Esophagus squamous epithelium (tissue), 5 donors: ENCODE measurements at regions not wholly inside any gene's neighbourhood (a gene's known extent, or its start where the extent isn't known, plus 50 kb on each side); places are given as distances from the start of the nearest gene placed in this dataset.

ENCODE experiments used
- DNase-seq: peaks from one replicate; lab custom pipeline; 2025; lab: John Stamatoyannopoulos, UW
- H3K27ac ChIP-seq, 4 donors: fragments of 200-600 bp; sonication (generic); one replicate each; pipeline ENCODE4 v1.5.1; 2016 to 2019; ENCODE audit warnings: mild to moderate bottlenecking in 1 of 4
- H3K27me3 ChIP-seq, 4 donors: fragments of 200-600 bp; sonication (generic); 1 replicate in 3 of 4; 2 replicates in 1 of 4; pipeline versions ENCODE4 v1.5.1 to v1.6.0; 2017 to 2021; ENCODE audit warnings: antibody characterized with exemption in 1 of 4
- H3K36me3 ChIP-seq, 3 donors: fragments of 200-600 bp; sonication (generic); one replicate each; pipeline ENCODE4 v1.5.1; 2016 to 2019
- H3K4me1 ChIP-seq, 3 donors: fragments of 200-600 bp; sonication (generic); one replicate each; pipeline ENCODE4 v1.5.1; 2017 to 2019
- H3K4me3 ChIP-seq, 4 donors: fragments of 200-600 bp; sonication (generic); 1 replicate in 3 of 4; 2 replicates in 1 of 4; pipeline ENCODE4 v1.5.1; 2016 to 2019; ENCODE audit warnings: mild to moderate bottlenecking in 2 of 4, moderate library complexity in 1 of 4
- H3K9me3 ChIP-seq, 3 donors: fragments of 200-600 bp; sonication (generic); one replicate each; pipeline ENCODE4 v1.5.1; 2016 to 2019
- CTCF ChIP-seq, 6 experiments: fragments of 450-650 bp in 4 of 6; fragments of 200-600 bp in 2 of 6; sonication (generic) in 2 of 6; IDR thresholded peaks; one replicate each; pipeline ENCODE4 v1.5.1; 2016 to 2019; ENCODE audit warnings: antibody characterized with exemption in 6 of 6, mild to moderate bottlenecking in 4 of 6, moderate library complexity in 4 of 6
- POLR2A ChIP-seq, 4 donors: fragments of 450-650 bp; IDR thresholded peaks; one replicate each; pipeline ENCODE4 v1.6.1; 2017; ENCODE audit warnings: antibody characterized with exemption in 4 of 4, mild to moderate bottlenecking in 4 of 4, moderate library complexity in 3 of 4
- WGBS, 2 donors: methylation state at CpG; one replicate each; pipeline ENCODE4 v1.1.5; 2018; 5-methylcytosine and 5-hydroxymethylcytosine counted together
- intact Hi-C: fragments of 100-400 bp; cut with DNase I; formaldehyde crosslinking; loops from one replicate; pipeline ENCODE4 v1.15.0; 2022
- donor health status: DM: yes; HTN: yes; CAD: no.

- DNase-seq = no peak
- H3K36me3 ChIP-seq = no peaks in the 10 kb centered on the region
- intact Hi-C loops = loop anchor here (5.0 to 10.0 kb wide), 2 partner anchors 128 to 186 kb away; partner anchors contain the start of gene BMP2
- H3K27ac ChIP-seq = peak overlapping the region in 1 of 4 donors; percentile 25
- H3K27me3 ChIP-seq = no peaks in the 10 kb centered on the region
- WGBS, 2 donors = 34 to 37% methylated on average over 8 of the region's 8 CpGs
- H3K4me3 ChIP-seq = no peak overlapping the region
- H3K9me3 ChIP-seq = no peaks in the 10 kb centered on the region
- H3K4me1 ChIP-seq = peaks cover 0 to 19% (median 9%) of the 10 kb centered on the region in 3 donors
- TF ChIP-seq CTCF (IDR thresholded peaks at IDR 0.05) = peak in 5 of 6 experiments; percentile 53 to 76 (median 58)
- TF ChIP-seq POLR2A (IDR thresholded peaks at IDR 0.05) = no peak
These were observed 131.0 kb upstream of the BMP2 start for GRCh38 chr20:6636209-6637159.

GRCh38 chr20:6635034-6635736 lies 132.3 kb upstream of the BMP2 start:
- no peak for DNase-seq
- Histone ChIP-seq H3K36me3 (no peaks in the 10 kb centered on the region), H3K4me3 (no peak overlapping the region), H3K9me3 (no peaks in the 10 kb centered on the region), H3K4me1 (peaks cover 0 to 19% (median 9%) of the 10 kb centered on the region in 3 donors), H3K27ac (no peak overlapping the region), H3K27me3 (no peaks in the 10 kb centered on the region)
- TF ChIP-seq CTCF (IDR thresholded peaks at IDR 0.05) (no peak), POLR2A (IDR thresholded peaks at IDR 0.05) (no peak)
- 86 to 88% methylated on average over 1 of the region's 1 CpG for WGBS, 2 donors
- intact Hi-C loops = loop anchor here (5.0 to 10.0 kb wide), 2 partner anchors 130 to 187 kb away; partner anchors contain the start of gene BMP2

- no peak for DNase-seq
- Histone ChIP-seq H3K27me3 (no peaks in the 10 kb centered on the region), H3K27ac (no peak overlapping the region)
These were observed 135.3 kb upstream of the BMP2 start for GRCh38 chr20:6632187-6632586.

GRCh38 chr20:6630514-6630913 lies 137.0 kb upstream of the BMP2 start:
- no peak overlapping the region for H3K4me3 ChIP-seq
- H3K9me3 ChIP-seq = no peaks in the 10 kb centered on the region
- H3K4me1 ChIP-seq = no peaks in the 10 kb centered on the region
- TF ChIP-seq POLR2A (IDR thresholded peaks at IDR 0.05) (no peak), CTCF (IDR thresholded peaks at IDR 0.05) (no peak)
- H3K36me3 ChIP-seq = no peaks in the 10 kb centered on the region
- intact Hi-C loops = loop anchor here (10.0 kb wide), 1 partner anchor 134 kb away; the partner anchor contains the start of gene BMP2
- no peak for DNase-seq
- WGBS, 2 donors = 27 to 39% methylated on average over 2 of the region's 2 CpGs
- no peak overlapping the region for H3K27ac ChIP-seq
- H3K27me3 ChIP-seq = no peaks in the 10 kb centered on the region

More at GRCh38 chr20:6632187-6632586, 135.3 kb upstream of the BMP2 start:
- peaks cover 0 to 14% (median 7%) of the 10 kb centered on the region in 3 donors for H3K4me1 ChIP-seq
- H3K9me3 ChIP-seq = no peaks in the 10 kb centered on the region
- H3K36me3 ChIP-seq = no peaks in the 10 kb centered on the region
- WGBS, 2 donors = 41 to 47% methylated on average over 4 of the region's 4 CpGs
- intact Hi-C loops = loop anchor here (10.0 kb wide), 1 partner anchor 133 kb away; the partner anchor contains the start of gene BMP2
- no peak overlapping the region for H3K4me3 ChIP-seq
- no peak for TF ChIP-seq POLR2A (IDR thresholded peaks at IDR 0.05)
- TF ChIP-seq CTCF (IDR thresholded peaks at IDR 0.05) = no peak
